ENCODE measurements at regions not wholly inside any gene's neighbourhood (a gene's known extent, or its start where the extent isn't known, plus 50 kb on each side); places are given as distances from the start of the nearest gene placed in this dataset.

- TF ChIP-seq, protein P1, sequence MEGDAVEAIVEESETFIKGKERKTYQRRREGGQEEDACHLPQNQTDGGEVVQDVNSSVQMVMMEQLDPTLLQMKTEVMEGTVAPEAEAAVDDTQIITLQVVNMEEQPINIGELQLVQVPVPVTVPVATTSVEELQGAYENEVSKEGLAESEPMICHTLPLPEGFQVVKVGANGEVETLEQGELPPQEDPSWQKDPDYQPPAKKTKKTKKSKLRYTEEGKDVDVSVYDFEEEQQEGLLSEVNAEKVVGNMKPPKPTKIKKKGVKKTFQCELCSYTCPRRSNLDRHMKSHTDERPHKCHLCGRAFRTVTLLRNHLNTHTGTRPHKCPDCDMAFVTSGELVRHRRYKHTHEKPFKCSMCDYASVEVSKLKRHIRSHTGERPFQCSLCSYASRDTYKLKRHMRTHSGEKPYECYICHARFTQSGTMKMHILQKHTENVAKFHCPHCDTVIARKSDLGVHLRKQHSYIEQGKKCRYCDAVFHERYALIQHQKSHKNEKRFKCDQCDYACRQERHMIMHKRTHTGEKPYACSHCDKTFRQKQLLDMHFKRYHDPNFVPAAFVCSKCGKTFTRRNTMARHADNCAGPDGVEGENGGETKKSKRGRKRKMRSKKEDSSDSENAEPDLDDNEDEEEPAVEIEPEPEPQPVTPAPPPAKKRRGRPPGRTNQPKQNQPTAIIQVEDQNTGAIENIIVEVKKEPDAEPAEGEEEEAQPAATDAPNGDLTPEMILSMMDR (conservative IDR thresholded peaks at IDR 0.05 in 1 of 2, IDR thresholded peaks at IDR 0.05 in 1 of 2; ENCODE audit: low read depth in 1 of 2, low read length in 2 of 2): no peak
- no peak for TF ChIP-seq EZH2 (IDR thresholded peaks at IDR 0.05; ENCODE audit: low read length, missing control alignments)
Measured at GRCh38 chr3:139135657-139136056, 91.0 kb upstream of the PRR23C start.

All from fibroblast of lung (primary cell).